ENCODE measurements at regions not wholly inside any gene's neighbourhood (a gene's known extent, or its start where the extent isn't known, plus 50 kb on each side); places are given as distances from the start of the nearest gene placed in this dataset.

GRCh38 chr20:57877995-57878394 lies 168.2 kb upstream of the PMEPA1 start:
- no peak for DNase-seq (ENCODE audit: low read depth)
- no peak overlapping the region for H3K4me3 ChIP-seq (ENCODE audit: low read depth, low read length)
- TF ChIP-seq, protein P1, sequence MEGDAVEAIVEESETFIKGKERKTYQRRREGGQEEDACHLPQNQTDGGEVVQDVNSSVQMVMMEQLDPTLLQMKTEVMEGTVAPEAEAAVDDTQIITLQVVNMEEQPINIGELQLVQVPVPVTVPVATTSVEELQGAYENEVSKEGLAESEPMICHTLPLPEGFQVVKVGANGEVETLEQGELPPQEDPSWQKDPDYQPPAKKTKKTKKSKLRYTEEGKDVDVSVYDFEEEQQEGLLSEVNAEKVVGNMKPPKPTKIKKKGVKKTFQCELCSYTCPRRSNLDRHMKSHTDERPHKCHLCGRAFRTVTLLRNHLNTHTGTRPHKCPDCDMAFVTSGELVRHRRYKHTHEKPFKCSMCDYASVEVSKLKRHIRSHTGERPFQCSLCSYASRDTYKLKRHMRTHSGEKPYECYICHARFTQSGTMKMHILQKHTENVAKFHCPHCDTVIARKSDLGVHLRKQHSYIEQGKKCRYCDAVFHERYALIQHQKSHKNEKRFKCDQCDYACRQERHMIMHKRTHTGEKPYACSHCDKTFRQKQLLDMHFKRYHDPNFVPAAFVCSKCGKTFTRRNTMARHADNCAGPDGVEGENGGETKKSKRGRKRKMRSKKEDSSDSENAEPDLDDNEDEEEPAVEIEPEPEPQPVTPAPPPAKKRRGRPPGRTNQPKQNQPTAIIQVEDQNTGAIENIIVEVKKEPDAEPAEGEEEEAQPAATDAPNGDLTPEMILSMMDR (IDR thresholded peaks at IDR 0.05; ENCODE audit: insufficient read depth, low read depth, low read length) = no peak

GRCh38 chr20:57877131-57877824 lies 167.5 kb upstream of the PMEPA1 start:
- H3K4me3 ChIP-seq (ENCODE audit: low read depth, low read length) = no peak overlapping the region
- no peak for DNase-seq (ENCODE audit: low read depth)
- TF ChIP-seq, protein P1 (IDR thresholded peaks at IDR 0.05; ENCODE audit: insufficient read depth, low read depth, low read length) = no peak

GRCh38 chr20:57876163-57876562 lies 166.3 kb upstream of the PMEPA1 start:
- no peak overlapping the region for H3K4me3 ChIP-seq (ENCODE audit: low read depth, low read length)
- TF ChIP-seq, protein P1 (IDR thresholded peaks at IDR 0.05; ENCODE audit: insufficient read depth, low read depth, low read length) = no peak
- DNase-seq (ENCODE audit: low read depth) = no peak

GRCh38 chr20:57874141-57874540 lies 164.3 kb upstream of the PMEPA1 start:
- TF ChIP-seq, protein P1 (IDR thresholded peaks at IDR 0.05; ENCODE audit: insufficient read depth, low read depth, low read length) = no peak
- DNase-seq (ENCODE audit: low read depth) = no peak
- no peak overlapping the region for H3K4me3 ChIP-seq (ENCODE audit: low read depth, low read length)

- no peak for DNase-seq (ENCODE audit: low read depth)
- TF ChIP-seq, protein P1 (IDR thresholded peaks at IDR 0.05; ENCODE audit: insufficient read depth, low read depth, low read length) = no peak
- no peak overlapping the region for H3K4me3 ChIP-seq (ENCODE audit: low read depth, low read length)
Observed at GRCh38 chr20:57872816-57873409, 163.1 kb upstream of the PMEPA1 start.

DNA sequence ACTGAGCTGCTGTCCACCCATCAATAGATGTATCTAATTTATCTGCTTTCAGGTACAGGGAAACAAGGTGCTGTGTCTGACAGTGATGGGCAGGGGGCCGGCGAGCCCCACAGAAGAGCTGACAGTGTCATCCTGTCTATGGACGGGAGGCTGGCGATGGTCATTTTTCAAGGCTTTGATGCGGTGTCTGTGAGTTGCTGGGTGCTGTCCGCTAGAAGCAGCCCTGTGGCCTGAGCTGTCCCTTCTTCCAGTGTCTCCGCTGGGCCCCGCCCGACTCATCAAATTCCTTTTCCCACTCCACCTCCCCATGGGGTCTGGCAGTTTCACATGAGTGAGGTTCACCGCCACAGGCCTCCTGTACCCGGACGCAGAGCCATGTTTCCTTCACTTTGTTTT lies 161.4 kb upstream of the PMEPA1 start:
- TF ChIP-seq, protein P1 (IDR thresholded peaks at IDR 0.05; ENCODE audit: insufficient read depth, low read depth, low read length) = no peak
- DNase-seq (ENCODE audit: low read depth) = no peak
- H3K4me3 ChIP-seq (ENCODE audit: low read depth, low read length) = no peak overlapping the region
